ENCODE measurements at regions not wholly inside any gene's neighbourhood (a gene's known extent, or its start where the extent isn't known, plus 50 kb on each side); places are given as distances from the start of the nearest gene placed in this dataset.

GRCh38 chr3:55296791-55297190 is 190.3 kb downstream of the WNT5A start:
- H3K79me2 ChIP-seq (ENCODE audit: control insufficient read depth, insufficient read depth, low read length) = no peaks in the 10 kb centered on the region
- no peak overlapping the region for H3K27ac ChIP-seq (ENCODE audit: extremely low read depth, low read depth, low read length)
- no TSS peak for BruUV-seq (replicated peaks)
- TF ChIP-seq ERF (CRISPR knock-in tag; IDR thresholded peaks at IDR 0.05) = no peak
- TF ChIP-seq, protein P1, sequence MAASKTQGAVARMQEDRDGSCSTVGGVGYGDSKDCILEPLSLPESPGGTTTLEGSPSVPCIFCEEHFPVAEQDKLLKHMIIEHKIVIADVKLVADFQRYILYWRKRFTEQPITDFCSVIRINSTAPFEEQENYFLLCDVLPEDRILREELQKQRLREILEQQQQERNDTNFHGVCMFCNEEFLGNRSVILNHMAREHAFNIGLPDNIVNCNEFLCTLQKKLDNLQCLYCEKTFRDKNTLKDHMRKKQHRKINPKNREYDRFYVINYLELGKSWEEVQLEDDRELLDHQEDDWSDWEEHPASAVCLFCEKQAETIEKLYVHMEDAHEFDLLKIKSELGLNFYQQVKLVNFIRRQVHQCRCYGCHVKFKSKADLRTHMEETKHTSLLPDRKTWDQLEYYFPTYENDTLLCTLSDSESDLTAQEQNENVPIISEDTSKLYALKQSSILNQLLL (CRISPR knock-in tag; IDR thresholded peaks at IDR 0.05; ENCODE audit: borderline replicate concordance) = no peak
- TF ChIP-seq MEIS2 (IDR thresholded peaks at IDR 0.05; ENCODE audit: partially characterized antibody) = no peak
- no peak for TF ChIP-seq PHF8 (IDR thresholded peaks at IDR 0.05; ENCODE audit: borderline replicate concordance, low read length)
- no peak for TF ChIP-seq CBX1 (IDR thresholded peaks at IDR 0.05; ENCODE audit: low read depth)
- no peak for TF ChIP-seq TARDBP (IDR thresholded peaks at IDR 0.05)
- no peak for TF ChIP-seq FOXJ3 (CRISPR knock-in tag; IDR thresholded peaks at IDR 0.05)
- no peak for TF ChIP-seq SP2 (IDR thresholded peaks at IDR 0.05; ENCODE audit: extremely low read depth, low read depth, low read length, poor library complexity, severe bottlenecking)
- TF ChIP-seq MYC (IDR thresholded peaks at IDR 0.05; ENCODE audit: low read depth, low read length) = no peak
- TF ChIP-seq MYC (CRISPR knock-in tag; IDR thresholded peaks at IDR 0.05; ENCODE audit: borderline replicate concordance, low read depth) = no peak
- TF ChIP-seq, protein P2, sequence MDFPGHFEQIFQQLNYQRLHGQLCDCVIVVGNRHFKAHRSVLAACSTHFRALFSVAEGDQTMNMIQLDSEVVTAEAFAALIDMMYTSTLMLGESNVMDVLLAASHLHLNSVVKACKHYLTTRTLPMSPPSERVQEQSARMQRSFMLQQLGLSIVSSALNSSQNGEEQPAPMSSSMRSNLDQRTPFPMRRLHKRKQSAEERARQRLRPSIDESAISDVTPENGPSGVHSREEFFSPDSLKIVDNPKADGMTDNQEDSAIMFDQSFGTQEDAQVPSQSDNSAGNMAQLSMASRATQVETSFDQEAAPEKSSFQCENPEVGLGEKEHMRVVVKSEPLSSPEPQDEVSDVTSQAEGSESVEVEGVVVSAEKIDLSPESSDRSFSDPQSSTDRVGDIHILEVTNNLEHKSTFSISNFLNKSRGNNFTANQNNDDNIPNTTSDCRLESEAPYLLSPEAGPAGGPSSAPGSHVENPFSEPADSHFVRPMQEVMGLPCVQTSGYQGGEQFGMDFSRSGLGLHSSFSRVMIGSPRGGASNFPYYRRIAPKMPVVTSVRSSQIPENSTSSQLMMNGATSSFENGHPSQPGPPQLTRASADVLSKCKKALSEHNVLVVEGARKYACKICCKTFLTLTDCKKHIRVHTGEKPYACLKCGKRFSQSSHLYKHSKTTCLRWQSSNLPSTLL (IDR thresholded peaks at IDR 0.05) = no peak
- TF ChIP-seq DDX20 (tag; IDR thresholded peaks at IDR 0.05; ENCODE audit: low read depth) = no peak
- no peak for TF ChIP-seq IRF2 (CRISPR knock-in tag; IDR thresholded peaks at IDR 0.05)
- no peak for TF ChIP-seq HCFC1 (IDR thresholded peaks at IDR 0.05; ENCODE audit: low read depth, low read length)
- TF ChIP-seq, protein P3, sequence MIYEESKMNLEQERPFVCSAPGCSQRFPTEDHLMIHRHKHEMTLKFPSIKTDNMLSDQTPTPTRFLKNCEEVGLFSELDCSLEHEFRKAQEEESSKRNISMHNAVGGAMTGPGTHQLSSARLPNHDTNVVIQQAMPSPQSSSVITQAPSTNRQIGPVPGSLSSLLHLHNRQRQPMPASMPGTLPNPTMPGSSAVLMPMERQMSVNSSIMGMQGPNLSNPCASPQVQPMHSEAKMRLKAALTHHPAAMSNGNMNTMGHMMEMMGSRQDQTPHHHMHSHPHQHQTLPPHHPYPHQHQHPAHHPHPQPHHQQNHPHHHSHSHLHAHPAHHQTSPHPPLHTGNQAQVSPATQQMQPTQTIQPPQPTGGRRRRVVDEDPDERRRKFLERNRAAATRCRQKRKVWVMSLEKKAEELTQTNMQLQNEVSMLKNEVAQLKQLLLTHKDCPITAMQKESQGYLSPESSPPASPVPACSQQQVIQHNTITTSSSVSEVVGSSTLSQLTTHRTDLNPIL (CRISPR knock-in tag; IDR thresholded peaks at IDR 0.05) = no peak
- no peak for TF ChIP-seq ZNF174 (CRISPR knock-in tag; IDR thresholded peaks at IDR 0.05)
- TF ChIP-seq POLR3G (IDR thresholded peaks at IDR 0.05; ENCODE audit: extremely low read depth, insufficient read length, insufficient replicate concordance) = no peak
- TF ChIP-seq ZNF395 (CRISPR knock-in tag; IDR thresholded peaks at IDR 0.05) = no peak
- H3K4me2 ChIP-seq (ENCODE audit: insufficient read depth, low read length) = no peak overlapping the region
- FAIRE-seq = no peak
- H4K20me1 ChIP-seq (replicated peaks; ENCODE audit: control insufficient read depth, insufficient read depth, low read length) = no peaks in the 10 kb centered on the region
- in situ Hi-C loops (cut with MboI) = no loop called here
- H3K9me3 ChIP-seq (replicated peaks; ENCODE audit: control insufficient read depth, insufficient read depth, low read depth, low read length) = no peaks in the 10 kb centered on the region
- no peak overlapping the region for H3K4me3 ChIP-seq
- no peak for ATAC-seq
- no peaks in the 10 kb centered on the region for H3K36me3 ChIP-seq (ENCODE audit: control insufficient read depth, insufficient read depth, low read length)
- POLR2A ChIA-PET = no interaction called here
- no peak overlapping the region for H2AFZ ChIP-seq (ENCODE audit: low read depth, low read length)
- 0% methylated on average over 1 of the region's 1 CpG for WGBS (ENCODE audit: insufficient coverage, low coverage, missing lambda C conversion rate)
- intact Hi-C loops (cut with micrococcal nuclease) = no loop called here
- no peak overlapping the region for H3K9ac ChIP-seq (ENCODE audit: insufficient read depth in 1 of 2, low read depth in 2 of 2, low read length in 2 of 2)
- H3K27me3 ChIP-seq (ENCODE audit: control insufficient read depth in 2 of 2, insufficient read depth in 2 of 2, low read length in 2 of 2) = no peaks in the 10 kb centered on the region
- H3K4me1 ChIP-seq (replicated peaks in 1 of 2; ENCODE audit: control insufficient read depth in 2 of 2, insufficient read depth in 2 of 2, low read length in 2 of 2) = no peaks in the 10 kb centered on the region
- H3K9me1 ChIP-seq (ENCODE audit: control insufficient read depth, insufficient read depth, low read length) = no peaks in the 10 kb centered on the region
- CTCF ChIA-PET (ENCODE audit: low intra/inter-chr PET ratio) = no interaction called here
- no peak for DNase-seq (ENCODE audit: extremely low read depth in 1 of 4, low spot score in 3 of 4)
